T-helper 9 cell (primary cell): ENCODE measurements at regions not wholly inside any gene's neighbourhood (a gene's known extent, or its start where the extent isn't known, plus 50 kb on each side); places are given as distances from the start of the nearest gene placed in this dataset.

Source experiments
- DNase-seq: peaks from one replicate; pipeline ENCODE4 v3.0.0-alpha.2; 2020

GRCh38 chr6:105807905-105808304, 278.2 kb upstream of the PRDM1 start:
- DNase-seq: no peak

- DNase-seq: no peak
These were observed 279.6 kb upstream of the PRDM1 start for GRCh38 chr6:105806486-105806920.

- DNase-seq: no peak
These were observed 280.6 kb upstream of the PRDM1 start for GRCh38 chr6:105805501-105806023.

GRCh38 chr6:105804424-105804823, 281.7 kb upstream of the PRDM1 start:
- DNase-seq: no peak

GRCh38 chr6:105804000-105804399, 282.1 kb upstream of the PRDM1 start:
- no peak for DNase-seq

- DNase-seq: no peak
These were observed 282.7 kb upstream of the PRDM1 start for GRCh38 chr6:105803442-105803841.

GRCh38 chr6:105802703-105803102, 283.4 kb upstream of the PRDM1 start:
- no peak for DNase-seq

- no peak for DNase-seq
These were observed 285.3 kb upstream of the PRDM1 start for GRCh38 chr6:105800871-105801270.

GRCh38 chr6:105800398-105800797, 285.7 kb upstream of the PRDM1 start:
- no peak for DNase-seq

- DNase-seq: no peak
These were observed 287.1 kb upstream of the PRDM1 start for GRCh38 chr6:105799056-105799455.

GRCh38 chr6:105797983-105798453, 288.1 kb upstream of the PRDM1 start:
- no peak for DNase-seq

- no peak for DNase-seq
These were observed 288.7 kb upstream of the PRDM1 start for GRCh38 chr6:105797286-105797979.

- no peak for DNase-seq
These were observed 290.1 kb upstream of the PRDM1 start for GRCh38 chr6:105795913-105796517.

- DNase-seq: no peak
These were observed 290.8 kb upstream of the PRDM1 start for GRCh38 chr6:105795366-105795765.

GRCh38 chr6:105794870-105795269, 291.3 kb upstream of the PRDM1 start:
- no peak for DNase-seq

- DNase-seq: no peak
These were observed 291.9 kb upstream of the PRDM1 start for GRCh38 chr6:105794239-105794638.

GRCh38 chr6:105793130-105793529, 293.0 kb upstream of the PRDM1 start:
- no peak for DNase-seq

GRCh38 chr6:105791583-105792318, 294.4 kb upstream of the PRDM1 start:
- DNase-seq: no peak

GRCh38 chr6:105791179-105791578, 295.0 kb upstream of the PRDM1 start:
- DNase-seq: no peak

GRCh38 chr6:105790635-105791034, 295.5 kb upstream of the PRDM1 start:
- no peak for DNase-seq

- no peak for DNase-seq
These were observed 296.2 kb upstream of the PRDM1 start for GRCh38 chr6:105789935-105790334.

- no peak for DNase-seq
These were observed 298.4 kb upstream of the PRDM1 start for GRCh38 chr6:105787747-105788146.

- no peak for DNase-seq
These were observed 299.1 kb upstream of the PRDM1 start for GRCh38 chr6:105786890-105787655.
